H9 (cell line): ENCODE measurements at regions not wholly inside any gene's neighbourhood (a gene's known extent, or its start where the extent isn't known, plus 50 kb on each side); places are given as distances from the start of the nearest gene placed in this dataset.
A peak's percentile ranks its signal among the peaks of the same experiment; 100 is the strongest.

Source experiments
- DNase-seq: peaks from one replicate; pipeline ENCODE4 v3.0.0-alpha.2; 2017
- H2AFZ ChIP-seq: one replicate; pipeline ENCODE4 v1.6.1; 2013; ENCODE audit warnings: mild to moderate bottlenecking, low read length, control low read depth, moderate library complexity
- H2AK5ac ChIP-seq: 2 replicates; pipeline ENCODE4 v1.6.1; 2013; ENCODE audit warnings: low read length, control low read depth, mixed read lengths; ENCODE audit not compliant: insufficient read length
- H2BK120ac ChIP-seq: one replicate; pipeline ENCODE4 v1.6.1; 2013; ENCODE audit warnings: low read depth, mild to moderate bottlenecking, low read length, control low read depth, inconsistent platforms; ENCODE audit not compliant: poor library complexity, severe bottlenecking
- H2BK12ac ChIP-seq: 2 replicates; pipeline ENCODE4 v1.6.1; 2013; ENCODE audit warnings: low read length, control low read depth, mixed read lengths, low read depth; ENCODE audit not compliant: insufficient read length
- H2BK15ac ChIP-seq: 2 replicates; pipeline ENCODE4 v1.6.1; 2013; ENCODE audit warnings: low read depth, low read length, control low read depth
- H2BK20ac ChIP-seq: one replicate; pipeline ENCODE4 v1.6.1; 2013; ENCODE audit warnings: low read depth, mild to moderate bottlenecking, low read length, control low read depth, inconsistent platforms; ENCODE audit not compliant: poor library complexity, severe bottlenecking
- H2BK5ac ChIP-seq: 2 replicates; pipeline ENCODE4 v1.6.1; 2013; ENCODE audit warnings: low read length, control low read depth, mixed read lengths; ENCODE audit not compliant: insufficient read length
- H3K14ac ChIP-seq: 2 replicates; pipeline ENCODE4 v1.6.1; 2013; ENCODE audit warnings: low read length, control low read depth; ENCODE audit not compliant: insufficient read depth
- H3K18ac ChIP-seq: 2 replicates; pipeline ENCODE4 v1.6.1; 2013; ENCODE audit warnings: low read depth, mild to moderate bottlenecking, mixed read lengths, low read length, control low read depth; ENCODE audit not compliant: insufficient read length
- H3K23ac ChIP-seq: 2 replicates; pipeline ENCODE4 v1.6.1; 2013; ENCODE audit warnings: low read length, control low read depth, mixed read lengths, low read depth; ENCODE audit not compliant: insufficient read length
- H3K23me2 ChIP-seq: 2 replicates; pipeline ENCODE4 v1.6.1; 2013; ENCODE audit warnings: low read depth, mild to moderate bottlenecking, mixed read lengths, low read length, control low read depth; ENCODE audit not compliant: insufficient read length, poor library complexity, severe bottlenecking
- H3K27ac ChIP-seq: 2 replicates; pipeline ENCODE4 v1.5.1; 2013; ENCODE audit warnings: low read length, control low read depth, mixed read lengths, low read depth; ENCODE audit not compliant: insufficient read length
- H3K27me3 ChIP-seq: 2 replicates; pipeline ENCODE4 v1.6.1; 2013; ENCODE audit warnings: low read length, control low read depth, inconsistent platforms; ENCODE audit not compliant: insufficient read depth
- H3K4ac ChIP-seq: 2 replicates; pipeline ENCODE4 v1.6.1; 2013; ENCODE audit warnings: low read depth, mild to moderate bottlenecking, control low read depth, inconsistent platforms, low read length, moderate library complexity
- H3K4me1 ChIP-seq: 2 replicates; pipeline ENCODE4 v1.6.1; 2013; ENCODE audit warnings: low read length, control low read depth, inconsistent platforms; ENCODE audit not compliant: insufficient read depth
- H3K4me2 ChIP-seq: 2 replicates; pipeline ENCODE4 v1.6.1; 2013; ENCODE audit warnings: low read length, control low read depth, mixed read lengths; ENCODE audit not compliant: insufficient read length, insufficient read depth
- H3K56ac ChIP-seq: 2 replicates; pipeline ENCODE4 v1.6.1; 2013; ENCODE audit warnings: low read depth, mild to moderate bottlenecking, mixed read lengths, low read length, control low read depth; ENCODE audit not compliant: insufficient read length
- H3K79me1 ChIP-seq: 2 replicates; pipeline ENCODE4 v1.6.1; 2013; ENCODE audit warnings: low read depth, mild to moderate bottlenecking, moderate library complexity, low read length, control low read depth, inconsistent platforms; ENCODE audit not compliant: insufficient read depth, poor library complexity, severe bottlenecking
- H3K79me2 ChIP-seq: 2 replicates; pipeline ENCODE4 v1.6.1; 2013; ENCODE audit warnings: low read length, control low read depth, inconsistent platforms; ENCODE audit not compliant: insufficient read depth
- H3K9ac ChIP-seq: 2 replicates; pipeline ENCODE4 v1.6.1; 2013; ENCODE audit warnings: low read length, control low read depth, mixed read lengths; ENCODE audit not compliant: insufficient read length; ENCODE audit errors: extremely low read depth
- H3K9me3 ChIP-seq: one replicate; pipeline ENCODE4 v1.6.1; 2013; ENCODE audit warnings: low read depth, low read length, inconsistent platforms; ENCODE audit not compliant: control insufficient read depth
- H3T11ph ChIP-seq: one replicate; pipeline ENCODE4 v1.6.1; 2013; ENCODE audit warnings: mild to moderate bottlenecking, low read length, control low read depth, inconsistent platforms
- H4K20me1 ChIP-seq: one replicate; pipeline ENCODE4 v1.6.1; 2013; ENCODE audit not compliant: control insufficient read depth, insufficient read length, insufficient read depth
- H4K5ac ChIP-seq: 2 replicates; pipeline ENCODE4 v1.6.1; 2013; ENCODE audit warnings: low read depth, mild to moderate bottlenecking, mixed read lengths, low read length, control low read depth; ENCODE audit not compliant: insufficient read length
- H4K8ac ChIP-seq: replicated peaks from 2 replicates; pipeline ENCODE4 v1.6.1; 2013; ENCODE audit warnings: low read length, control low read depth, mixed read lengths, low read depth; ENCODE audit not compliant: insufficient read length
- H4K91ac ChIP-seq: 2 replicates; pipeline ENCODE4 v1.6.1; 2013; ENCODE audit warnings: low read depth, mild to moderate bottlenecking, moderate library complexity, mixed read lengths, low read length, control low read depth; ENCODE audit not compliant: insufficient read length
- H3K27ac Mint-ChIP-seq, 3 experiments: 2 replicates in 2 of 3; 3 replicates in 1 of 3; pipeline ENCODE4 v1.8.0; 2020 to 2021; ENCODE audit warnings: mixed read lengths in 3 of 3, mild to moderate bottlenecking in 1 of 3, moderate library complexity in 1 of 3
- H3K27me3 Mint-ChIP-seq: 2 replicates; pipeline ENCODE4 v1.8.0; 2021; ENCODE audit warnings: low read depth, mild to moderate bottlenecking, moderate library complexity, mixed read lengths
- H3K36me3 Mint-ChIP-seq, 3 experiments: 2 replicates in 2 of 3; 3 replicates in 1 of 3; pipeline ENCODE4 v1.8.0; 2020 to 2021; ENCODE audit warnings: low read depth in 3 of 3, mixed read lengths in 3 of 3; ENCODE audit not compliant: insufficient read depth in 1 of 3
- H3K4me1 Mint-ChIP-seq, 2 experiments: 2 replicates each; pipeline ENCODE4 v1.8.0; 2020; ENCODE audit warnings: mixed read lengths in 2 of 2
- H3K4me3 Mint-ChIP-seq, 2 experiments: 2 replicates in 1 of 2; 3 replicates in 1 of 2; pipeline ENCODE4 v1.8.0; 2020 to 2021; ENCODE audit warnings: mild to moderate bottlenecking in 2 of 2, mixed read lengths in 2 of 2, moderate library complexity in 1 of 2
- H3K9me3 Mint-ChIP-seq, 2 experiments: 2 replicates in 1 of 2; 3 replicates in 1 of 2; pipeline ENCODE4 v1.8.0; 2020; ENCODE audit warnings: mild to moderate bottlenecking in 2 of 2, mixed read lengths in 2 of 2, moderate library complexity in 1 of 2
- WGBS: extraction: QIAGEN DNeasy Blood & Tissue Kit; methylation state at CpG from one replicate; pipeline ENCODE4 v1.1.7; 2013; ENCODE audit warnings: missing lambda C conversion rate, low lambda C conversion rate, mixed read lengths; ENCODE audit not compliant: insufficient read length; ENCODE audit errors: extremely low coverage; 5-methylcytosine and 5-hydroxymethylcytosine counted together
- TF ChIP-seq, protein P1 (sequence below): fragments of 200-600 bp; sonication (generic); conservative IDR thresholded peaks from 3 replicates; pipeline ENCODE4 v1.8.0; 2021; ENCODE audit warnings: antibody characterized with exemption, mild to moderate bottlenecking

DNA sequence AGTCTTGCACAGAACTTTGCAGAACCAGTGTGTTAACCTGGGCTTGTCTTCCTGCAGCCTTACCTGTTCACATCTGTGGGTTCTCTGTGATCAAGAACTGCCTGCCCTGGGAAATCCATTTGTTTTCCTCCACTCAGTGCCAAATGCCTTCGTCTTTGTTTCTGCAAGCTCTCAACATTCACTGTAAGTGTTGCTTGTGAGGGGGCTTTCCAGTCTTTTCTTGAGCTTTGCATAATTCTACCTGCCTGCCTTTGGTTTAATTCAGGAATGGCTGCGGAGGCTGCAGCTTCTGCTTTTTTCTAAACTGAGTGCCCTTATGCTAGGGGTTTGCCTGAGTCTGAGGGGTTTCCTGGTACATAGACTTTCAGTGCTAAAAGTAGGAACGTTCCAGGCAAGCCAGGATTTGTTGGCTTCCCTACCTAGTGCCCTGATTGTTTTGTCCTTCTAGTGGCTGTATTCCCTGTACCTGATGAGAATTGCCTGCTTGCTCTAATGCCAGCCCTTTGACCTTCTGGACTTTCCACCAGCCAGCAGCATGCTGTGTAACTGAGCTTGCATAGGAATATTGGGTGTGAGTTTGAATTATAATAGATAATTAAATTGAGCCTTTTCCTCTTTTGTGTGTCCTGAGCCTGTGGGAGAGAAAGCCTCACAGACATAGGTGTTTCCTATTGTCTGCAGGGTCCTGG lies 96.6 kb upstream of the CLSTN2 start:
- no peaks in the 10 kb centered on the region for H3K79me1 ChIP-seq
- TF ChIP-seq, protein P1, sequence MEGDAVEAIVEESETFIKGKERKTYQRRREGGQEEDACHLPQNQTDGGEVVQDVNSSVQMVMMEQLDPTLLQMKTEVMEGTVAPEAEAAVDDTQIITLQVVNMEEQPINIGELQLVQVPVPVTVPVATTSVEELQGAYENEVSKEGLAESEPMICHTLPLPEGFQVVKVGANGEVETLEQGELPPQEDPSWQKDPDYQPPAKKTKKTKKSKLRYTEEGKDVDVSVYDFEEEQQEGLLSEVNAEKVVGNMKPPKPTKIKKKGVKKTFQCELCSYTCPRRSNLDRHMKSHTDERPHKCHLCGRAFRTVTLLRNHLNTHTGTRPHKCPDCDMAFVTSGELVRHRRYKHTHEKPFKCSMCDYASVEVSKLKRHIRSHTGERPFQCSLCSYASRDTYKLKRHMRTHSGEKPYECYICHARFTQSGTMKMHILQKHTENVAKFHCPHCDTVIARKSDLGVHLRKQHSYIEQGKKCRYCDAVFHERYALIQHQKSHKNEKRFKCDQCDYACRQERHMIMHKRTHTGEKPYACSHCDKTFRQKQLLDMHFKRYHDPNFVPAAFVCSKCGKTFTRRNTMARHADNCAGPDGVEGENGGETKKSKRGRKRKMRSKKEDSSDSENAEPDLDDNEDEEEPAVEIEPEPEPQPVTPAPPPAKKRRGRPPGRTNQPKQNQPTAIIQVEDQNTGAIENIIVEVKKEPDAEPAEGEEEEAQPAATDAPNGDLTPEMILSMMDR: no peak
- H4K91ac ChIP-seq: no peak overlapping the region
- peaks cover 3% of the 10 kb centered on the region; the same call in 1 of the 2 replicates for H3K4me1 ChIP-seq
- no peak overlapping the region for H3K14ac ChIP-seq
- no peak overlapping the region for H3K23ac ChIP-seq
- H2BK5ac ChIP-seq: no peak overlapping the region
- no peaks in the 10 kb centered on the region for H4K20me1 ChIP-seq
- H4K5ac ChIP-seq: no peak overlapping the region
- Mint-ChIP-seq H3K36me3 (no peaks in the 10 kb centered on the region; a peak in 1 of 7 replicates), H3K27ac (peak overlapping the region in 2 of 3 experiments; percentile 16 to 32; a peak in 2 of 7 replicates), H3K4me3 (no peak overlapping the region), H3K9me3 (no peaks in the 10 kb centered on the region), H3K27me3 (no peaks in the 10 kb centered on the region), H3K4me1 (peaks cover 12 to 16% of the 10 kb centered on the region in 2 experiments)
- H3K56ac ChIP-seq: no peak overlapping the region
- no peak overlapping the region for H2AFZ ChIP-seq
- no peak overlapping the region for H2BK15ac ChIP-seq
- H3K18ac ChIP-seq: no peak overlapping the region
- H2AK5ac ChIP-seq: no peak overlapping the region
- no peaks in the 10 kb centered on the region for H3K79me2 ChIP-seq
- no peak overlapping the region for H4K8ac ChIP-seq
- H2BK120ac ChIP-seq: no peak overlapping the region
- no peaks in the 10 kb centered on the region for H3K9me3 ChIP-seq
- H3K23me2 ChIP-seq: no peaks in the 10 kb centered on the region
- H3T11ph ChIP-seq: no peak overlapping the region
- H3K4ac ChIP-seq: no peak overlapping the region
- no peaks in the 10 kb centered on the region for H3K27me3 ChIP-seq
- H3K27ac ChIP-seq: no peak overlapping the region
- no peak overlapping the region for H2BK20ac ChIP-seq
- no peak overlapping the region for H2BK12ac ChIP-seq
- no peak overlapping the region for H3K4me2 ChIP-seq
- H3K9ac ChIP-seq: no peak overlapping the region
- no CpG with 5 or more reads among the region's 3 CpGs for WGBS
- DNase-seq: no peak
